ENCODE measurements at regions not wholly inside any gene's neighbourhood (a gene's known extent, or its start where the extent isn't known, plus 50 kb on each side); places are given as distances from the start of the nearest gene placed in this dataset.

DNA sequence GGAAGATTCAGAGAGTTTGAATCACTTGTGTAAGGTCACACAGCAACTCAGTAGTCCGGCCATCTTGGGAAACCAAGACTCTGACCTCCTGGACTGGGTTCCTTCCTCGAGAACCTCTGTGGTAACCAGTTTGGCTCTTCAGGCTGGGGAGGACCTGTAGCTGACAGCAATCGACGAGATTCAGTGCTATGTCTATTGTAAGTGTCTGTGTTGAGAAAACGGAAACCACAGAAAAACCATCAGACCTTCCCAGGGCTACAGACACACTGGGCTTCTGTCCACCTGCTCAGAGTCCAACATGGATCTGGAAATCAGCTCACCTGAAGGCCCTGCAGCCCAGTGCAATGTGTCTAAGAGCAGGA lies 403.7 kb downstream of the RPS24 start:
- TF ChIP-seq, protein P1, sequence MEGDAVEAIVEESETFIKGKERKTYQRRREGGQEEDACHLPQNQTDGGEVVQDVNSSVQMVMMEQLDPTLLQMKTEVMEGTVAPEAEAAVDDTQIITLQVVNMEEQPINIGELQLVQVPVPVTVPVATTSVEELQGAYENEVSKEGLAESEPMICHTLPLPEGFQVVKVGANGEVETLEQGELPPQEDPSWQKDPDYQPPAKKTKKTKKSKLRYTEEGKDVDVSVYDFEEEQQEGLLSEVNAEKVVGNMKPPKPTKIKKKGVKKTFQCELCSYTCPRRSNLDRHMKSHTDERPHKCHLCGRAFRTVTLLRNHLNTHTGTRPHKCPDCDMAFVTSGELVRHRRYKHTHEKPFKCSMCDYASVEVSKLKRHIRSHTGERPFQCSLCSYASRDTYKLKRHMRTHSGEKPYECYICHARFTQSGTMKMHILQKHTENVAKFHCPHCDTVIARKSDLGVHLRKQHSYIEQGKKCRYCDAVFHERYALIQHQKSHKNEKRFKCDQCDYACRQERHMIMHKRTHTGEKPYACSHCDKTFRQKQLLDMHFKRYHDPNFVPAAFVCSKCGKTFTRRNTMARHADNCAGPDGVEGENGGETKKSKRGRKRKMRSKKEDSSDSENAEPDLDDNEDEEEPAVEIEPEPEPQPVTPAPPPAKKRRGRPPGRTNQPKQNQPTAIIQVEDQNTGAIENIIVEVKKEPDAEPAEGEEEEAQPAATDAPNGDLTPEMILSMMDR (IDR thresholded peaks at IDR 0.05 in 4 of 5, conservative IDR thresholded peaks at IDR 0.05 in 1 of 5): no peak
- TF ChIP-seq POLR2A (IDR thresholded peaks at IDR 0.05): no peak

All from gastrocnemius medialis (tissue), 4 donors.